ENCODE measurements at regions not wholly inside any gene's neighbourhood (a gene's known extent, or its start where the extent isn't known, plus 50 kb on each side); places are given as distances from the start of the nearest gene placed in this dataset.
A peak's percentile ranks its signal among the peaks of the same experiment; 100 is the strongest.

DNA sequence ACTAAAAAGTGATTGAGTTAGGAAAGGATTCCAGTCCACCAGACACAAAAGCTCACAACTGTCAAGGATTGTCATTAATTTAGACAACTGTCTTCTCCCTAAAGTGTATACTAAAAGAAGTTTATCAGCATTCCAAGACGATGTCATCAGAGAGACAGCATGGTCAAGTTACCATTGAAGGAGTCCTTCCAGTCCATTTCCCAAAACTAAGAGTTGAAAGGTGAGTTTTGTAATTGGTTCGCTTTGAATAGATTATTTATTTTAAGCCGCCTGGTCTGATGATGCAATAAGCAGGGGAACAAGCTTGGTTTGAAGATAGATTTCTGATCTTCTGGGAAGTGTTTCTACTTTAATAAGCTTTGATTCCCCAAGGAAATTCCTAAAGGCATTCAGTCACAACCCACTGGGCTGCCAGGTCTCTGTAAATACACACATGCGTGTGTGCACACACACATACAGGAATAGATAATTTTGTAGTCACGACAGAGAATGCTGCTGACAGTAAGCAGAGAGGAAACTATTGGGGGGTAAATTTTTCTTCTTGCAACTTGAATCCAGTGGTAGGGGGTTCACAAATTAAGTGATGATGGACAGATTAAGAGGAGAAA is 234.8 kb downstream of the PIK3R1 start:
- Histone ChIP-seq H4K20me1 (ENCODE audit: insufficient read depth, low read length) (no peaks in the 10 kb centered on the region), H3K9ac (ENCODE audit: insufficient read depth, low read depth, low read length) (no peak overlapping the region), H3K27me3 (ENCODE audit: control insufficient read depth in 1 of 2, insufficient read depth in 2 of 2, low read length in 2 of 2) (peaks cover 0 to 3% of the 10 kb centered on the region in 2 experiments; a peak in 1 of 5 replicates), H3K9me3 (ENCODE audit: low read length) (no peaks in the 10 kb centered on the region), H3K36me3 (replicated peaks in 1 of 2; ENCODE audit: control insufficient read depth in 1 of 2, insufficient read depth in 2 of 2, low read length in 2 of 2) (no peaks in the 10 kb centered on the region), H3K27ac (ENCODE audit: extremely low read length, insufficient read depth, low read length) (no peak overlapping the region), H3K79me2 (ENCODE audit: insufficient read depth, low read length) (no peaks in the 10 kb centered on the region), H2AFZ (ENCODE audit: low read length) (no peak overlapping the region), H3K4me2 (ENCODE audit: low read depth, low read length) (no peak overlapping the region), H3K4me3 (replicated peaks in 1 of 3; ENCODE audit: insufficient read depth in 1 of 3, low read depth in 2 of 3, low read length in 3 of 3) (no peak overlapping the region), H3K4me1 (ENCODE audit: insufficient read depth, low read length) (peaks cover 9% of the 10 kb centered on the region)
- ChIA-PET CTCF (ENCODE audit: low intra/inter-chr PET ratio, low total read pairs) (no interaction called here), POLR2A (no interaction called here)
- 22% methylated on average over 5 of the region's 5 CpGs for WGBS (ENCODE audit: low lambda C conversion rate)
- no TSS peak for BruUV-seq (replicated peaks)
- FAIRE-seq = no peak
- in situ Hi-C loops (cut with HindIII; ENCODE audit: extremely low pct_ligation_motif_present, low pct_unique_long_range_greater_than_20kb) (no loop called here), intact Hi-C loops (cut with micrococcal nuclease; ENCODE audit: unreplicated experiment) (no loop called here)
- no peak for ATAC-seq
- DNase-seq (ENCODE audit: low spot score) = no peak
- TF ChIP-seq, protein P1, sequence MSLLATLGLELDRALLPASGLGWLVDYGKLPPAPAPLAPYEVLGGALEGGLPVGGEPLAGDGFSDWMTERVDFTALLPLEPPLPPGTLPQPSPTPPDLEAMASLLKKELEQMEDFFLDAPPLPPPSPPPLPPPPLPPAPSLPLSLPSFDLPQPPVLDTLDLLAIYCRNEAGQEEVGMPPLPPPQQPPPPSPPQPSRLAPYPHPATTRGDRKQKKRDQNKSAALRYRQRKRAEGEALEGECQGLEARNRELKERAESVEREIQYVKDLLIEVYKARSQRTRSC (CRISPR knock-in tag; IDR thresholded peaks at IDR 0.05; ENCODE audit: low read depth) = no peak
- TF ChIP-seq CEBPB (IDR thresholded peaks at IDR 0.05; ENCODE audit: borderline replicate concordance, low read depth, low read length) (peak; percentile 65; the same call in 1 of the 2 replicates), ZNF143 (CRISPR knock-in tag; IDR thresholded peaks at IDR 0.05) (no peak), HMG20A (CRISPR knock-in tag; IDR thresholded peaks at IDR 0.05; ENCODE audit: borderline replicate concordance) (no peak), DPF2 (CRISPR knock-in tag; IDR thresholded peaks at IDR 0.05; ENCODE audit: borderline replicate concordance, low read depth) (no peak), ZNF776 (CRISPR knock-in tag; IDR thresholded peaks at IDR 0.05) (no peak), ZNF331 (CRISPR knock-in tag; IDR thresholded peaks at IDR 0.05) (no peak), KAT2B (IDR thresholded peaks at IDR 0.05; ENCODE audit: borderline replicate concordance, low read depth, low read length) (no peak)
- TF ChIP-seq, protein P2, sequence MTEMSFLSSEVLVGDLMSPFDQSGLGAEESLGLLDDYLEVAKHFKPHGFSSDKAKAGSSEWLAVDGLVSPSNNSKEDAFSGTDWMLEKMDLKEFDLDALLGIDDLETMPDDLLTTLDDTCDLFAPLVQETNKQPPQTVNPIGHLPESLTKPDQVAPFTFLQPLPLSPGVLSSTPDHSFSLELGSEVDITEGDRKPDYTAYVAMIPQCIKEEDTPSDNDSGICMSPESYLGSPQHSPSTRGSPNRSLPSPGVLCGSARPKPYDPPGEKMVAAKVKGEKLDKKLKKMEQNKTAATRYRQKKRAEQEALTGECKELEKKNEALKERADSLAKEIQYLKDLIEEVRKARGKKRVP (CRISPR knock-in tag; IDR thresholded peaks at IDR 0.05) = 0 out of 4 replicates have a peak, but pooled peaks of 1 of the 2 experiments have one; percentile 10

All from HepG2 (cell line).